ENCODE measurements at regions not wholly inside any gene's neighbourhood (a gene's known extent, or its start where the extent isn't known, plus 50 kb on each side); places are given as distances from the start of the nearest gene placed in this dataset.
"Not testable (repeated sequence)": the region's sequence is repeated elsewhere in the genome, so short reads cannot be mapped to it uniquely, and the experiment has no call there.

DNA sequence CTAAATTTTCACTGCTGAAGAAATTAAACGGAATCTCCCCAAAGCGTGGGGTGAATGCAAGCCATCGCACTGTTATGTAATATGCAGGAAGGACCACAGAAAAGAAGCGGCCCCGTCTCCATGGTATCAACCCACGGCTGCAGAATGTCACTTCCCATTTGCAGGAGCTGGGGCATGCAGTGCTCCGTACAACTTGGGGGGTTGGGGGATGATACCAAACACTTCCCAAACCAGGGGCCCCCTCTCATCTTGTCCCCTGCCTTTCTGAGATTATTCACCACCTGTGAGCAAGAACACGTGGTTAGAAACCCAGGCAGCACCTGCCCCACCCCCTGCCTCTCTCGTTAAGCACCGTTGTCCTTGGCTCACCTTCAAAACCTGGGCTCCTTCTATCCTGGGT is 505.1 kb upstream of the TMEM132C start:
- no peak overlapping the region for H3K27ac ChIP-seq

DNA sequence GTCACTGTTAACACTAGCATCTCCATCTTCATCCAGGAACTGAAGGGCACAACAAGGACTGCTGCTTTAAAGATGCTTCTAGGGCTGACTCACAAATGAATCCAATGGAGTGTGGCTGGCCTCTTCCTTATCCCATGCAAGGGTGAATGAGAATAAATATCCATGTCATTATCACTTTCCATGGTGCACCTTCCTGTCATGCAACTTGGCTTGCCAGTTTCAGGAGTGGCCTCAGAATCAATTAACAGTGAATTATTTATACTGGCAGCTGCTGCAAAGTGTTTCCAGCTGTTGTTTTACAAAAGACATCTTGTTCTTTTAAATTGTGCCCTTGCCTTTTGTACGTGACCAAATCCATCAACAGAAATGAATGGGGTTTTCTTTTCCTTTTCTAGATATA is 499.3 kb upstream of the TMEM132C start:
- no peak overlapping the region for H3K27ac ChIP-seq
- no peak overlapping the region for H3K4me3 ChIP-seq

More for the DNA sequence above, 505.1 kb upstream of the TMEM132C start:
- no peak overlapping the region for H3K4me3 ChIP-seq

DNA sequence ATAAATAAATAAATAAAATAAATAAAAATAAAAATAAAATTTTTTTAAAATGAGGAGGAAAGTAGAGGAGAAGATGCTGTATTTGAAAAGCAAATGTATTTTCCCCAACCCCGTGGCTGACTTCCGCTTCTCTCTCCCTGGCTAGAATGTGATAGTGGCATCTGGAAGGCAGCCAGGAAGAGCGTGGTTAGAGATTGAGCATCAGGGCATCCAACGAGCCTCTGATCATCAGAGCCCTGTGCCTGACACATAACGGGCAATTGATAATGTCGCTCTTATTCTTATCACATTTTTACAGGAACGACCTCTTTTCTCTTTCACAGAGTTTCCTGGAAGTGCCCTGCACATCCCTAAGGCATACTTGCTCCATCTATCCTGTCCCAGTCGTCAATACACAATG is 496.9 kb upstream of the TMEM132C start:
- Histone ChIP-seq H3K27ac (no peak overlapping the region), H3K4me3 (no peak overlapping the region)

DNA sequence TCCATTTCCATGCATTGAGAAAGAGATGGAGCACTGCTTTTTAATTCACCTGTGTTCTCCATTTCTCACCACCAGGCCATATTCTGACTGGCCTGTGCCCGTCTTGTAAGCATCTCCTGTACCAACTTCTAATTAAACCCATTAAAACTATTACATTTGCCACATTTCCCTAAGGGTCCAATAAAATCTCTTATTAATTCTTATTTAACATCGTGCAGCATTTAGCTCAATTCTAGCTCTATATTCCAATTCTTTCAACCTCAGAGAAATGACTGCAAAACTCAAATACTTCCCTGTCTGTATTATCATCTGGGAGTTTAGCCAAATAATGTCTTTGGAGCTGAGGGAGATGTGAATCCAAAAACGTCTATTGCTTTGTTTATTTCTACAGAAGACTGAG is 495.4 kb upstream of the TMEM132C start:
- H3K27ac ChIP-seq, result no peak overlapping the region

DNA sequence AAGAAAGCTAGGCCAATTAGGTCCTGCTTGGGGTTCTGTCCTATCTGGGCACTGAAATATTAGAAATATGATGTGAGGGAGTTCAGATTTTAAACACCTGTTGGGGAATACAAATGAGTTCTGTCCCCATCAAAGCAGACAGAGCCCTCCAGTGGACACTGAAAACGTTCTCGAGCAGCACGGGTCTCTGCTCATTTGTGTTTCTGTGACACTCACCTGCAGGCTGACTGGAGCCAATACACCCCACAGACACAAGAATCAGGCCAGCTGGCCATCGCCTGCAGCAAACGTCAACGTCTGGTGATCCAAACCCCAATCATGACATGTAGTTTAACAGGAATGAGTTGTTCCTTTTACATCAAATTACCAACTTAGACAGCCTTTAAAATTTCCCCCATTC is 493.4 kb upstream of the TMEM132C start:
- Histone ChIP-seq H3K4me3 (no peak overlapping the region), H3K27ac (no peak overlapping the region)

More for the DNA sequence above, 495.4 kb upstream of the TMEM132C start:
- H3K4me3 ChIP-seq, result no peak overlapping the region

DNA sequence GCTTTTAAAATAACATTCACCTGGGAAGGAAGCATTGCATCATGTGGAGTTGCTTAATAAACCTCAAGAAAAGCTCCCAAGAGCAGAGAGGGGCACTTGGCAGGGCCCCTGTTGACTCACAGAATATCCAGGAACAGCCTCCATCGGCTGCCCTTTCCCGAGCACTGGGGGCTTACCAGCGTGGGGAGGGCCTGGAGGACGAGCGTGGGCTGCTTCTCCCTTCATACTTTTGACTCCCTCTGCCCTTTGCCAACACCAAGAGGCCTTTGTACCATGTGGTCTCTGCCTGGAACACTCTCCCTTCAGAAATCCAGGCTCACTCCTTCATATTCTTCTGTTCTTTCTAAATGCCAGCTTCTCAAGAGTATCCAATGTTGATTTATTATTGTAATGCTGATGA is 492.1 kb upstream of the TMEM132C start:
- no peak overlapping the region for H3K27ac ChIP-seq
- no peak overlapping the region for H3K4me3 ChIP-seq

DNA sequence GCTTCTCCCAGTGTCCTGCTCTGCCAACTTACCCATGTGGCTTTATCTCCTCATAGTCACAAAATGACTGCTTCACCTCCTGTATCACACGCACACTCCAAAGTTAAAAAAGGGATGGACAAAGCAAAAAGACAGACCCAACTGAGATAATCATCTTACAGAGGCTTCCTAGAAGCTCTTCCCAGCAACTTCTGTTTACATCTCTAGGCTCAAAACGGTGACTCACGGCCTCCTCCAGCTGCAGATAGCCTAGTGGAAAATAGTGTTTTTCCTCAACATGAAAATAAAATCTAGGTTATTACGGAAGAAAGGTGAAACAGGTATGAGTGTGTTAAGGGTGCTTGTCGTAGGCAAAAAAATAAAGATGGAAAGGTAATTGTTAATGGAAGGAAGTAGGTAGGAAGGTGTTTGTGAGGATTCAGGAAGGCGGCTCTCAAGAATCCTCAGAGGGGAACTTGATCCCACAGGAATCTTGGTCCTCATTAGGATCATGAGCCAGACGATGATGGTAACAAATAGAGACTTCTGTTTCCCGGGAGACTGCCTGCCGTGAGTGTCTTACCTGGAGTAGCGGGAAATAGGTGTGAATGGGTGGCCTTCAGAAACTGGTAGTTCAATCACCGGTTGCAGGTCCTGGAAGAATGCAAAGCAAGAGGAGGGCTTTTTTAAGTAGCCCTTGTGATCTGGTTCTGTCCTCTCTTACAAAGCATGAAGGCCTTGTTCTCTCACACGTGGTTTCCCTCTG is 487.5 kb upstream of the TMEM132C start:
- Histone ChIP-seq H3K4me3 (no peak overlapping the region), H3K27ac (no peak overlapping the region)

DNA sequence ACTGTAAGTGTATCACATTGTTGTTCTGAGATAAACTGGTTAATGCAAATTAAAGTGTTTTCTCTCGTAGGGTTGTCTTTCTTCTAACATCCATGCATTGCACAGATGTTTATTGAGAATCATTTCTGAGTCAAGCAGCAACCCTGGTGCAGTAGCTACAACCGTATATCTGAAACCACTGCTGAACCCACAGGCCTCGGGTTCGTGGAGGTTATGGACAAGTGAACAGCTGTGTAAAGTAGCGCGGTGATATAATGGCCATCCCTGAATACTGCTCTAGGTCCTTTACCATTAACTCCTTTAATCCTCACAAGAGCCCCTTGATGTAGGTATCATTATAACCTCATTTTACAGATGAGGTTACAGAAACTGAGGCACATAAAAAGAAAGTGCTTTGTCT is 486.1 kb upstream of the TMEM132C start:
- H3K27ac ChIP-seq, result no peak overlapping the region

DNA sequence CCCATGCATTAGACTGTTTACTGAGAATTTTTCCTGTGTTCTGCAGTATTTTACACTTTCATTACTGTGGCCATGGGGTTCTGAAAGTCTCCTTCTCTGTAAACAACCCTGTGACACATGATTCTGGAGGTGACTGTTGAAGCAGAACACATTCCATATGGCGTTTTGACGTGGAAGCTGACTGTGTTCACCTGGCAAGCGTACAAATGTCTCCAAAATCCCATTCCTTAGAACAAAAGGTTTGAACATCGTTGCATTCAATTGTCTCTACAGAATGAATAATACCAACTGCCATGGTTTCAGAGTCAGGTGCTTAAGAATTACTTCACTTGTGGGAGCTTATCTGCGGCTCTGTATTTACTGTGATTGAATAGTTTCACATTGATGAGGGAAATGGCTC is 485.6 kb upstream of the TMEM132C start:
- Histone ChIP-seq H3K4me3 (no peak overlapping the region), H3K27ac (no peak overlapping the region)

More for the DNA sequence above, 486.1 kb upstream of the TMEM132C start:
- H3K4me3 ChIP-seq, result no peak overlapping the region

DNA sequence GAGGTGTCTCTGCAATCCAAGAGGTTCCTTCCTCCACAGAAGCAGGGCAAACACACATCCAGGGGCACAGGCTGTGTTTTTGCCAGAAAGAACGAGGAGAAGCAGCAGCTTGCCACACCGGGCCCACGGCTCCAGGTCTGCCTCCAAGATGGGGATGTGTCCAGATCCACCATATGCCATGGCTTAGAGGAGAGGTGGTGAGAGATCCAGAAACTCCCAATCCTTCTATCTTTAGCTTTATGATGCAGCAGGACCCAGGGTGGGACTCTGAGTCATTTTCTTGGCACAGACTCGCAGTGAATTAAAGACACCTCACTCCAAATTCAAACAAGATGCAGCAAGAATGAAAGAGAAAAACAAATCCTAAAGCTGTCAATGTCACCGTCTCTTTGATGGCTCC is 481.4 kb upstream of the TMEM132C start:
- Histone ChIP-seq H3K4me3 (no peak overlapping the region), H3K27ac (peak overlapping the region in 3 of 21 experiments; percentile 11 to 34 (median 20))

DNA sequence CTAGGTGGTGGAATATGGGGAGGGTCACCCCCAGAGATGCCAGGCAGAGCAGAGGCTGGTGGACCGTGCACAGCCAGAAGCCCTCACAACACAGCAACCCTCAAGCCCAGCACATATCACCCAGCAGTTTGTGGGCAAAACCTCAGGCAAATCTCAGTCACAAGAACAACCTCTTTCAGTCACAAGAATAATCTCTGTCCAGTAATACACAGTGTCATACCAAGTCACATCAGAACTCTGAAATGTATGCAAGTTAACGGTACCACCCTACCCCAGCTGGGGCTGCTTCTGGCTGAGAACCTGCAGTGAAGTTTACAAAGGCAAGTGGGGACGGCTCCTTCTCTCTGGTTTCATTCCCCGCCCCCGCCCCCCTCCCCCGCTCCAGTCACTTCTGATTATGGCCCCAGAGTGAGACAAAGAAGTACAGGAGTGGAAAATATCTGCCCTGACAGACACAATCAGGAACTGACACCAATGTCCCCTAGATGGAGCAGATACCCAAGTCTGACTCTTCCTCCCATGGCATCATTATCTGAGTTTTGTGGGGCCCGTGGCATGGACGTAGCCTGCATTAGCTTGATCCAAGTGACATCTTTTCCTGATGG is 480.9 kb upstream of the TMEM132C start:
- no peak overlapping the region for H3K4me3 ChIP-seq
- peak overlapping the region in 4 of 21 experiments; percentile 11 to 34 (median 24) for H3K27ac ChIP-seq

DNA sequence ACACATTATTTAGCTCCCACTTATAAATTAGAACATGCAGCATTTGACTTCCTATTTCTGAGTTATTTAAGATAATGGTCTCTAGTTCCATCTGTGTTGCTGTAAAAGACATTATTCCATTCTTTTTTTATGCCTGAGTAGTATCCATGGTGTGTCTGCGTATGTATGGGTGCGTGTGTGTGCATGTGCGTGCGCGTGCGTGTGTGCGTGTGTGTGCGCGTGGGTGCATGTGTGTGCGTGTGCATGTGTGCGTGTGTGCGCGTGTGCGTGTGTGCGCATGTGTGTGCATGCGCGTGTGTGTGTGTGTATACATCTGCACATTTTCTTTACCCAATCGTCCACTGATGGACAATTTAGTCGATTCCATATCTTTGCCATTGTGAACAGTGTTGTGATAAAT is 479.4 kb upstream of the TMEM132C start:
- H3K4me3 ChIP-seq, result no peak overlapping the region
- no peak overlapping the region for H3K27ac ChIP-seq

DNA sequence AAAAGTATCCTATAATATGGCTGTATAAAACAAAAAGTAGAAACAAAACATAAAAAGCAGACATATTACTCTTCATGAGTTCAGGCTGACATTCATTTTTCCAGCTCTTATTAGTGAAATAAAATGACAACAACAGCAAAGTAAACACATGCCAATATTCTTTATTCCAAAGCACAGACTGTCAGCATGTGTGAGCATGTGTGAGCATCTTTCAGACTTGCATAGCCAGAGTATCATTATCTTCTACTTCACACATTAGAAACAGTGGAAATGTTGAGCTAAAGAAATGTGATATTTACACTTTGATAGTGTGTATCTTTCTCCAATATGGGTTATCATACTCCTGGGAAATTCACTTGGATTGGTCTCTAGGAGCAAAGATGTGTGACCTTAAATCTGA is 476.6 kb upstream of the TMEM132C start:
- no peak overlapping the region for H3K27ac ChIP-seq
- H3K4me3 ChIP-seq, result no peak overlapping the region

DNA sequence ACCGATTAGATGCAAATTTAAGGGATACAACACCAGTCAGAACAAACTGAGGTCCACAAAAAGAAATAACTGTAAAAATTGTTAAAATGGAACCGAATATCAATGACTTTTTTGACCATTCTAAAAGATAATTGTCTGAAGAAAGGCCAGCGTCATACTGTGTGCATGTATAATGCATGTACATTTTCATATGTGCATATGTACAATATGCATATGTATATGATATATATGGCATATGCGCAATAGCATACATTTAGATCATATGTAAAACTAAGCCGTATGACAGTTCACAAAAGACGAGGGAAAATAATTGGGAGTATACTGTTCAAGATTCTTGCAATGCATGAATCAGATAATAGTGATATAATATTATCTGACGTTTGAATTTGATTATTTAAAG is 475.8 kb upstream of the TMEM132C start:
- no peak overlapping the region for H3K4me3 ChIP-seq
- no peak overlapping the region for H3K27ac ChIP-seq

DNA sequence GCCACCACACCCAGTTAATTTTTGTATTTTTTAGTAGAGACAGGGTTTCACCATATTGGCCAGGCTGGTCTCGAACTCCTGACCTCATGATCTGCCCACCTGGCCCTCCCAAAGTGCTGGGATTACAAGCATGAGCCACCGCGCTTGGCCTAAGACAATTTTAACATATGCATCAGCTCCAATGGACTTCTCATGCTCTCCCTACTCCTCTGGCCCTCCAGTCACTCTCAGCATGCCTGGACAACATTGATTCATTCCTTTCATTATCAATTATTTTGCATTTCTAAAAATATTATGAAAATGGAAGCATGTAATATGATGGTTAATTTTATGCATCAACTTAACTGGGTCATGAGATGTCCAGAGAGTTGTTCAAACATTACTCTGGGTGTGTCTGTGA is 469.1 kb upstream of the TMEM132C start:
- no peak overlapping the region for H3K4me3 ChIP-seq
- no peak overlapping the region for H3K27ac ChIP-seq

DNA sequence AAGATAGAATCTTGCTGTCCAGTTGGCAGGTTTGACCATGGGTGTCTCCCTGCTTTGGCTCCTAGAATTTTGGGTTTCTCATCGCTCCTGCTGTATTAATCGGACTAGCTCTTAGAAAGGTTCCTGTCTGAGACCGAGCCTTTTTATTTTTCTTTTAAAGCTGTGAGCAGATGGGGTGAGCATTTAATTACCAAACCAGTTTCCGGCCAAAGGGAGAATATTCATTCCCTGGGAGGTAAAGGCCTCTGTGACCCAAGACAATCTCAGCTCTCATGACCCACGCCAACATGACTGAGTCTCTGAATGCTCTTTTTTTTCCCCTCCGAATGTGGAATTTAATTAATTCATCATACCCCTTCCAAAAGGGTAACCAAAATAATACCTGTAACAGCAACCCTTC is 464.7 kb upstream of the TMEM132C start:
- no peak overlapping the region for H3K27ac ChIP-seq
- H3K4me3 ChIP-seq, result no peak overlapping the region

DNA sequence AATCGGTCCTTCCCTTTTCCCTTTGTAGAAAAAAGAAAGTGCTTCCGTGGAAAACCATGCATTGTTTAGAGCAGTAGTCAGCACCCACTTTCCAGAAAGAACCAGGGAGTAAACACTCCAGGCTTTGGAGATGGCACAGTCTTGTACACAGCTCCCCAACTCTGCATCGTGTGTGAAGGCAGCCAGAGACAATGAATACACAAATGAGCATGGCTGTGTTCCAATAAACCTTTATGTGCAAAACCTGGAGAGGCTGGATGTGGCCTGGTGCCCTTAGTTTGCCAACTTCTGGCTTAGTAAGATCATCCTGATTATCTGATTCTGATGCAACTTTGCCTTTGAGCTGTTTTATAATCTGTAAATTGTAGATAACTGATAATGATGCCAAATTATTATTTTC is 463.4 kb upstream of the TMEM132C start:
- no peak overlapping the region for H3K27ac ChIP-seq
- H3K4me3 ChIP-seq, result no peak overlapping the region

DNA sequence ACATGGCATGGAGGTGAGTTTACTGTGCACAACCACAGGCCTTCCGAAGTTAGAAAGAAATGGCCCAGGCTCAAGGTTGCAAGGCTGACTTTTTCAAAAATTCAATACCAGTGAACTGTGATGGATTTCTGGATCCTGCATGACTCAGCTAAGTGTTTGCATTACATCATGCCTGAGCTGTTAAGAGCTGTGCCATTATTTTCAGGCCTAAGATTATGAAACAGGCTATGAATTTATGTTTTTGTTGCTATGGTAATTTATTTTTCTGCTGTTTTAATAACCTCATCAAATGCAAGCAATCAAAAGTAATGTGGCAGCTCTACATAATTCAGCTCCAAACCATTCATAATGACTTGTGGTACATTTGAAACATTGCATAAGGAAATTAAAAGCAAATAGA is 457.7 kb upstream of the TMEM132C start:
- Histone ChIP-seq H3K4me3 (no peak overlapping the region), H3K27ac (peak overlapping the region in 3 of 21 experiments; percentile 1 to 39 (median 7))

DNA sequence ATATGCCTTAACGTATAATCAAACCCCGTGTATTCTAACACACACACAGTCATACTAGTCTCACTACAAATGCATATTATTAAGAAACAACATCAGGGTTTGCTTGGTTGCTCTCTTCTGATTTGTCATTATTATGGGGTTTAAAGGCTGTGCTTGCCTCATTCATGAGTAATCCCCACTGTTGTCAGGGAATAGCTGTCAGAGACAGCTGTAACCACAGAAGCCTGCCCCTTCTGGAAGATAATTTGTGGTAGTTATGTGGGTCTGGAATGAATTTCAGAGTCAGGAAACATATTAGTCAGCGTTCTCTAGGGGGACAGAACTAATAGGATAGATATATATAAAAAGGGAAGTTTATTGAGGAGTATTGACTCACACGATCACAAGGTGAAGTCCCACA is 456.9 kb upstream of the TMEM132C start:
- Histone ChIP-seq H3K4me3 (no peak overlapping the region), H3K27ac (peak overlapping the region in 5 of 21 experiments; percentile 2 to 52 (median 43))

DNA sequence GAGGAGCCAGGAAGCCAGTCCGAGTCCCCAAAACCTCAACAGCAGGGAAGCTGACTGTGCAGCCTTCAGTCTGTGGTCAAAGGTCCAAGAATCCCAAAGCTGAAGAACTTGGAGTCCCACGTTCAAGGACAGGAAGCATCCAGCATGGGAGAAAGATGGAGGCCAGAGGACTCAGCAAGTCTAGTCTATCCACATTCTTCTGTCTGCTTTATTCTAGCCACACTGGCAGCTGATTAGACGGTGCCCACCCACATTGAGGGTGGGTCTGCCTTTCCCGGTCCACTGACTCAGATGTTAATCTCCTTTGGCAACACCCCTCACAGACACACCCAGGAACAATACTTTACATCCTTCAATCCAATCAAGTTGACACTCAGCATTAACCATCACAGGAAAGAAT is 456.5 kb upstream of the TMEM132C start:
- H3K27ac ChIP-seq, result peak overlapping the region in 7 of 21 experiments; percentile 2 to 52 (median 32)
- H3K4me3 ChIP-seq, result not testable (repeated sequence)

DNA sequence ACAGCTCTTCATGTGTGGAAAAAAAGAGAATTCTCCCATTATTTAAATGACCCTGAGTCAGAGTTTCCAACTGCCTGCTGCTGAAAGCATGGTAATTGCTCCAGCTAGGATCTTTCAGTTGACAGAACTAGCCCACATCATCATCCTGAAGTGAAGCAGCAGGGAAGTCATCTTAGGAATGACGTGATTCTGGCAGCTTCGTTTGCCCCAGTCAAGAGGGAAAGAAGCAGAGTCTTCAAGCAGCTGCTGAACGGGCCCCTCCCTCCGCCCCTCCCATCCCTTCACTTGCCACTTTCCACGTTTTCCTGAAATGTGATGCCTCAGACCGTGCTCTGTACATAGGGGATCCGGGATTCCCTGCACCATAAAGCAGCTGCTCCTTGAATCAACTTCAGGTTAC is 455.0 kb upstream of the TMEM132C start:
- Histone ChIP-seq H3K4me3 (no peak overlapping the region), H3K27ac (no peak overlapping the region)

DNA sequence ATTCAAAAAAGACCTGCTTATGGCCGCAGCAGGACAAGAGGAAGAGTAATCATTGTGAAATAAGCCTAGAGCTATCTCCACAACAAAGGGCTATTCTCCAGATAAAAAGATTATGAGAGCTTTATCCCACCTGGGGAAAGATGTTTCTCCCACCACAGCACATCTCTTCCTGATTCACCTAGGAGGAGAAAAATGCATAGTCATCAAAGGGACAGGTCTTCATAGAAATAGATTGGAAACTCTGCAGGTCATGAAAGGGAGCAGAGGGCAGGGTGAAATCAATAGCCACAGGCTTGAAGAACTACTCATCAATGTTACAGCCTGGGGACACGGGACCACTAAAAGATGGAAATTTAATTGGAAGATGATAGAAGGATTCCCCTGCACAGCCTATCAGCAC is 453.8 kb upstream of the TMEM132C start:
- Histone ChIP-seq H3K27ac (no peak overlapping the region), H3K4me3 (no peak overlapping the region)

Data from skin epidermis (tissue), 12 donors.